Pancreas (tissue), 10 donors: ENCODE measurements at regions not wholly inside any gene's neighbourhood (a gene's known extent, or its start where the extent isn't known, plus 50 kb on each side); places are given as distances from the start of the nearest gene placed in this dataset.

ENCODE experiments used
- ATAC-seq, 4 donors: fragments of 200-7000 bp; cut with Tn5 transposase; one replicate each; pipeline versions ENCODE4 v1.8.0 to v1.9.1; 2020; ENCODE audit warnings: mild to moderate bottlenecking in 4 of 4, moderate library complexity in 4 of 4
- DNase-seq, 6 donors: peaks; one replicate each; pipeline ENCODE4 v3.0.0-alpha.2; 2020
- FAIRE-seq: peaks from 2 replicates; lab custom pipeline; 2012; peaks lifted over from hg19 to GRCh38; lab: Jason Lieb, UNC
- H3K27ac ChIP-seq, 4 donors: fragments of 200-600 bp; sonication (generic); 1 replicate in 3 of 4; 2 replicates in 1 of 4; pipeline versions ENCODE4 v1.5.0 to v1.8.0; 2020
- H3K27me3 ChIP-seq, 4 donors: fragments of 200-600 bp; one replicate each; pipeline ENCODE4 v1.8.0; 2021
- H3K36me3 ChIP-seq, 3 donors: fragments of 200-600 bp; sonication (generic) in 1 of 3; one replicate each; pipeline versions ENCODE4 v1.5.0 to v1.8.0; 2020 to 2021
- H3K4me1 ChIP-seq, 3 donors: fragments of 200-600 bp; one replicate each; pipeline ENCODE4 v1.8.0; 2021
- H3K4me3 ChIP-seq, 4 donors: fragments of 200-600 bp; sonication (generic) in 2 of 4; one replicate each; pipeline versions ENCODE4 v1.5.0 to v1.8.0; 2020 to 2021
- H3K9me3 ChIP-seq, 4 donors: fragments of 200-600 bp; one replicate each; pipeline ENCODE4 v1.8.0; 2021
- CTCF ChIP-seq, 4 donors: fragments of 200-600 bp; sonication (generic) in 3 of 4; IDR thresholded peaks; one replicate each; pipeline versions ENCODE4 v1.5.0 to v1.8.0; 2021; ENCODE audit warnings: antibody characterized with exemption in 4 of 4
- WGBS, 2 donors: extraction: QIAGEN DNeasy Blood & Tissue Kit; methylation state at CpG; one replicate each; pipeline ENCODE4 v1.1.7; 2013; 5-methylcytosine and 5-hydroxymethylcytosine counted together
- intact Hi-C, 3 donors: fragments of 100-400 bp; cut with DNase I; formaldehyde crosslinking; loops; one replicate each; pipeline versions ENCODE4 v1.11.1 to v1.14.2; 2022
- donor health status: healthy with polysubstance abuse.
- donor health status: DM: no; HTN: no; CAD: no; lungs with moderate emphysema.
- donor health status: DM: no; HTN: no; CAD: no.
- donor health status: control.
- donor health status: control.
- donor health status: Bipolar disorder and iron deficiency.
- donor health status: DM: yes; HTN: yes; CAD: no.
- donor health status: DM: no; HTN: no; CAD: no.
- donor health status: DM: no; HTN: no; CAD: no.
- donor health status: DM: yes; HTN: yes; CAD: no.

- intact Hi-C loops = no loop called here
- WGBS, 2 donors = 36 to 49% methylated on average over 7 of the region's 7 CpGs
- no peaks in the 10 kb centered on the region for H3K27me3 ChIP-seq
- H3K4me3 ChIP-seq = no peak overlapping the region
- FAIRE-seq (no peak), DNase-seq (no peak), ATAC-seq (peak in 1 of 4 donors; percentile 25)
- no peaks in the 10 kb centered on the region for H3K36me3 ChIP-seq
- no peaks in the 10 kb centered on the region for H3K9me3 ChIP-seq
- no peak for TF ChIP-seq CTCF (IDR thresholded peaks at IDR 0.05)
- H3K4me1 ChIP-seq = no peaks in the 10 kb centered on the region
- H3K27ac ChIP-seq = no peak overlapping the region
These were observed 218.5 kb downstream of the PHETA1 start for GRCh38 chr12:111150360-111150759.

- FAIRE-seq (no peak), DNase-seq (no peak)
- WGBS, 2 donors = 51 to 69% methylated on average over 4 of the region's 4 CpGs
These were observed 219.6 kb downstream of the PHETA1 start for GRCh38 chr12:111149299-111149698.

GRCh38 chr12:111148005-111148404 lies 220.9 kb downstream of the PHETA1 start:
- no peak for FAIRE-seq
- H3K36me3 ChIP-seq = no peaks in the 10 kb centered on the region
- no peak for ATAC-seq
- H3K27ac ChIP-seq = no peak overlapping the region
- DNase-seq = no peak
- H3K27me3 ChIP-seq = no peaks in the 10 kb centered on the region
- H3K9me3 ChIP-seq = no peaks in the 10 kb centered on the region
- TF ChIP-seq CTCF (IDR thresholded peaks at IDR 0.05) = no peak
- intact Hi-C loops = no loop called here
- H3K4me1 ChIP-seq = no peaks in the 10 kb centered on the region
- H3K4me3 ChIP-seq = no peak overlapping the region
- 91 to 95% methylated on average over 6 of the region's 6 CpGs for WGBS, 2 donors

More at GRCh38 chr12:111149299-111149698, 219.6 kb downstream of the PHETA1 start:
- no peak overlapping the region for H3K27ac ChIP-seq
- no peaks in the 10 kb centered on the region for H3K36me3 ChIP-seq
- ATAC-seq = no peak
- no peaks in the 10 kb centered on the region for H3K4me1 ChIP-seq
- TF ChIP-seq CTCF (IDR thresholded peaks at IDR 0.05) = no peak
- H3K9me3 ChIP-seq = no peaks in the 10 kb centered on the region
- no peak overlapping the region for H3K4me3 ChIP-seq
- no peaks in the 10 kb centered on the region for H3K27me3 ChIP-seq
- intact Hi-C loops = no loop called here

GRCh38 chr12:111143271-111143670 lies 222.9 kb upstream of the MYL2 start:
- no peak for FAIRE-seq

More at GRCh38 chr12:111143271-111143670, 222.9 kb upstream of the MYL2 start:
- Histone ChIP-seq H3K4me3 (no peak overlapping the region), H3K4me1 (no peaks in the 10 kb centered on the region), H3K9me3 (no peaks in the 10 kb centered on the region), H3K36me3 (no peaks in the 10 kb centered on the region), H3K27ac (no peak overlapping the region), H3K27me3 (no peaks in the 10 kb centered on the region)
- TF ChIP-seq CTCF (IDR thresholded peaks at IDR 0.05) = no peak
- intact Hi-C loops = no loop called here
- WGBS, 2 donors = 34 to 36% methylated on average over 11 of the region's 11 CpGs
- ATAC-seq = no peak
- no peak for DNase-seq
